ENCODE measurements at regions not wholly inside any gene's neighbourhood (a gene's known extent, or its start where the extent isn't known, plus 50 kb on each side); places are given as distances from the start of the nearest gene placed in this dataset.

DNA sequence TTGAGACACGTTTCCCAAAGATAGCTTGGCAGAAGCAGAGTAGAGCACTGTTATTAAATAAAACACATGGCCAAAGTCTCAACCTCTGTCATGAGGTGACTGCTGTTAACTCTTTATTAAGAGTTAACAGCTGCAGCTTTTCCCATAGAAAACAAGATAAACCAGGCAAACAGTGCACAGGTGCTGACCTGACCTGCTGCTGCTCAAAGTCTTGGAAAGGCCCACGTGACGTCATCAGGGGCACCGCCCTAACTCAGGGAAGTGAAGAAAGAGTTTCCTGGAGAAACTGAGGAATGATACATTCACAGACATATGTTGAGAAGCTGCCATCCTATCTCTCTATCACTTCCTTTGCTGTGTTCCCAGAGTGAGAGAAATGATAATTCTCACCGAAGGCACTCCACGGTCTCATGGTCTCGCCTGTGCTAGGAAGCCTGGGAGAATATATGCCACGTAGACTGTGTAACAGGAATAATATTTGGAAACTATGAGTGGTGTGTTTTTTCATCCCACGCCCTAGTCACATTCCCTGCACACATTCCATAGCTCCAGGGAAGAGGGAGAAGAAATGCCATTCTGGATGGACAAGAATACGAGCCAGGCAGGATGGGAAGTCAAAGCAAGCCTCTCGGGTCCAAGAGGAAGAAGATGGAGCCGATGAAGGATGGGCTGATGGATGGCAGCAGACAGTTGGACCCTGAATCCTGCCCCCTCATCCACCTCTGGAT is 146.2 kb upstream of the NFE2L3 start:
- intact Hi-C loops (cut with micrococcal nuclease), result no loop called here

- intact Hi-C loops (cut with micrococcal nuclease), result no loop called here
These were observed 145.6 kb upstream of the NFE2L3 start for GRCh38 chr7:26006426-26006825.

DNA sequence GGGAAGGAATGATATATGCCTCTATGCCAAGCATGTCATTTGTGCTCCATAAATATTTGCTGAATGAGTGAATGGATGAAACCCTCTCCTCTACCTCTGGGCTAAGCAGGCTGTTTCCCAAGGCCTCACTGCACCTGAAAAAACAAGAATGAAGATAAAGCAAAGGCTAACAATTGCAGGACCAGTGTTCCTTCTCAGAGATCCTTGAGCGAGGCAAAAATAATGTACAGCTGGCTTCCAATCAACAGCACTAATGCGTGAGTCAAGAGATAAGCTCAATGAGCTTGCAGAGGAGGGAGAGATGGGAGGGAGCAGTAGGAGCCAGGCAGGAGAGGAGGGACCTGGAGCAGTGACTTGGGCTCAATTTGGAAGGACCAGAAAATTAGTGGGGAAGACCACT is 144.5 kb upstream of the NFE2L3 start:
- intact Hi-C loops (cut with micrococcal nuclease), result no loop called here

DNA sequence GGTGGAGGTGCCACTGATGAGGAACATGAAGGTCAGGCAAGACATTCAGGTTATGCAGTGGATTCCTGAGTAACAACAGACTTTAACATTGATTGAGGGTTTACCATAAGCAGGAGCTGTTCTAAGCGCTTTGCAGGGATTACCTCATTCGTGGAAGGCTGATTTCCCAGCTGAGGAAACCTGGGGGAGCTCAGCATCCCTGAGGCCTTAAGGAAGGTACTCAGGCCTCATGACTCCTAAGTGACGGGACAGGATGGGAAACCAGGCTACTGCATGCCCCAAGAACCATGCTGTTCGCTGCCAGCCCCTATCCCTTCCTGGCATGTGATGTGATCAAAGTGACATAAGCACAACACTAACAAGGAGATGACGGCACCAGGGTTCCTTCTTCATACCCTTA is 143.6 kb upstream of the NFE2L3 start:
- intact Hi-C loops (cut with micrococcal nuclease), result no loop called here

DNA sequence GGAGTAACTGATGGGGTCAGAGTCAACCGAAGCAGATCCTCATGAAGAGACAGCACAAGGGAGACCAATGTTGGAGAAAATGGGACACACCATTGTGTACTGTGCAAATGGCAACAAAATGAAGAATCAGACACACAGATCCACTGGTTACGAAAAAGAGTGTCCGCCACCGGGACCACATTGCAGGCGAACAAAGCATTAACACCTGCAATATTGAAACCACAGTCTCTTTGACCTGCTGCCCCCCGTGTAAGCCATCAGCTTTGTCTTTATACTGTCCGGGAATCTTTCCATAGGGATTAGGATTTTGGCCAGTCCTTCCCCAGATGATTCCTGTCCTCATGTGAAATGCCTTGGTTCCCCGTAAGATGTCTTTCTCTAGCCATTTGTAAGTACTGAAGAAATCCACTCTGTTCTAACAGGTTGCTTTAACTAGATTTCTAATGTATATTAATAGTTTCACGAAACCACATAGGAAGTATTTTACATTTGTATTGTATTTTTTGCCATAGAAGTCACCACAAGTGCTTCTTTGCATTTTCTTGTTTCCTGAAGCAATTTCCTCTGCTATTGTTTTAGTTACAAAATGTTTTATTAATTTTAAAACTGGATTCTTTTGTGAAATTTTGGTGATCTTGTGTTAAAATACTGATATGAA is 140.8 kb upstream of the NFE2L3 start:
- intact Hi-C loops (cut with micrococcal nuclease), result no loop called here

- intact Hi-C loops (cut with micrococcal nuclease), result no loop called here
These were observed 138.4 kb upstream of the NFE2L3 start for GRCh38 chr7:26013551-26014083.

GRCh38 chr7:26022982-26023381 is 129.0 kb upstream of the NFE2L3 start:
- intact Hi-C loops (cut with micrococcal nuclease), result no loop called here

DNA sequence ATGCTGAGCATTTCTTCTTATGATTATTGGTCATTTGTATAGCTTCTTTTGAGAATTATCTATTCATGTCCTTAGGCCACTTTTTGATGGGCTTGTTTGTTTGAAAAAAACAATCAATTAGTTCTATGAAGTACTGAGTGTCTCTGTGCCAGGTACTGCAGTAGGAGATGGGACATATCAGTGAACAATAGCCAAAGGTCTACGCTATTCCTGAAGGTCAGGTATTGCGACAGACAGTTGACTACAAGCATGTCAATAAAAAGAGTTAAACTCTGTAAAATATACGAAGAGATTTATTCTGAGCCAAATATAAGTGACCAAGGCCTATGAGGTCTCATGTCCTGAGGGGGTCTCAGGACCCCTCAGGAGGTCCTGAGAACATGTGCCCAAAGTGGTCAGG is 122.1 kb upstream of the NFE2L3 start:
- intact Hi-C loops (cut with micrococcal nuclease), result no loop called here

DNA sequence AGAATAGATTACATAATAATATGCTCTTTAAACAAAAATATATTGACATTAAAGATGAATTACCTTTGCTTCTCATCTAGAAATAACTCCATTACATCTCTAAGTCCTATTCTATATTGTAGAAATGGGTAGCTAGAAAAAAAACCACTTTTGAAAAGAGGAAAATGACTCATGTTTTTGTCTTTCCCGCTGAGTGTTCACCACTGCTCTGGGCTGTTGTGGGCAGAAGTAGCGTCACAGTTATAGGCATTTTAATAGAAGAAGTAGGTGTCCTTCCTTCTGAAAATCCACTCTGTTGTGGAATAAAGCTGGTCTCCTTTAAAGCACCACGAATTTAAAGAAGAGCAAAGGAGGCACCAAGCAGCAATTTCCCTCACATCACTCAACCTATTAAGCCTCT is 117.6 kb upstream of the NFE2L3 start:
- intact Hi-C loops (cut with micrococcal nuclease), result no loop called here

DNA sequence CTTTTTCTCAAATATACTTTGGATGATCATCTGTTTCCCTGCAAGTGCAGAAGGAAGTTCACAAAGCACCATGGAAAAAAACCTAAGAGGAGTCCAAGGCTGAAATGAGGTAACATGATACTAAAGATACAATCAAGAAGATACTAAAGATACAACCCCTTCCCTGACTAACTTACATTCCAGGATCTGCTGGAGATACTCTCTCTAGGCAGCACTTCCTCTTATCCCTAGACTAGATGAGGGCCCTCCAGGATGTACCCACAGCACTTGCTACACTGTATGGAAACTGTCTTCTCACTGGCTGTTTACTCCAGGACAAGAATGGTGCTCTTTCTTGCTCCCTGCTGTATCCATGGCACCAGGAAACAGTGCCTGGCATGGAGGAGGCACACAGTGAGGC is 116.4 kb upstream of the NFE2L3 start:
- intact Hi-C loops (cut with micrococcal nuclease), result no loop called here

DNA sequence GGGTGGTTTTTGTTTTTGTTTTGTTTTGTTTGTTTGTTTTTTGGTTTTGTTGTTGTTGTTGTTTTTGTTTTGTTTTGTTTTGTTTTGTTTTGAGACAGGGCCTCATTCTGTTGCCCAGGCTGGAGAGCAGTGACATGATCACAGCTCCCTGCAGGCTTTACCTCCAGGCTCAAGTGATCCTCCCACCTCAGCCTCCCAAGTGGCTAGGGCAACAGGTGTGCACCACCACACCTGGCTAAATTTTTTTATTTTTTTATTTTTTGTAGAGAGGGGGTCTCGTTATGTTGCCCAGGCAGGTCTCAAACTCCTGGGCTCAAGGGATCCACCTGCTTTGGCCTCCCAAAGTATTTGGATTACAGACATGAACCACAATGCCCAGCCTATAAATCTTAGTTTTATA is 115.9 kb upstream of the NFE2L3 start:
- intact Hi-C loops (cut with micrococcal nuclease), result no loop called here

DNA sequence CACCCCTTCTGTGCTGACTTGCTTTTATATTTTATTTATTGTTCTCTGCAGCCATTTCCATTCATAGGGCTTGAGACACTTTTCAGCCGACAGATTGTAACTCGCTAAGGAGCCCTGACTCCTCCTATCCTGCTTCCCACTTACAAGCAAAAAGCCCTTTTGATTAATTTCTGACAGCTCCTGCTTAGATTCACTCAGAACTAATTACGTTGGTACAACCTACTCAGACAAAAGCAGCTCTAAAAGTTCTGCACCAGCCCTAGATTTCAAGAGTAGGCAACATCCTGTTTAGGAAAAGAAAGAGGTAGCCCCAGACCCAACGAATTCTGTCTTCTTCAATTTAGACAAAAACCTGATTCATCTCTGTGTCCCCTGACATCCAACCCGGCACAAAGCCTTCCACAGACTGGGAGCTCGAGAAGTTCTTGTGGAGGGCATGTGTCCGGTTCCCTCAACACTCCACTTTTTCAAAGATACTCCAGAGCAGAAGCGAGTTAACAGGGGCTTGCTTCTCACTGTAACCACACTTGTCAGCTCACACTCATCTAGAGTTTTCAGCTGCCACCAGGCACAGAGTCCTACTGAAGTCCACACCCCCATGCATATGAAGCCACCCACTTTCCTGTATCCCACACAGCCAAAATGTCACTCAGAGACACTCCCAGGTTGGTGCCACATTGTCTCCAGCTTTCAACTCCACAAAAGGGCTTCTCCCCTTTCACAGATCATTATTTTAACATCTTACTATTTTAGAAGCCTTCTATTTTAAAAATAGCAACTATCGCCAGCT is 113.6 kb upstream of the NFE2L3 start:
- intact Hi-C loops (cut with micrococcal nuclease), result no loop called here

DNA sequence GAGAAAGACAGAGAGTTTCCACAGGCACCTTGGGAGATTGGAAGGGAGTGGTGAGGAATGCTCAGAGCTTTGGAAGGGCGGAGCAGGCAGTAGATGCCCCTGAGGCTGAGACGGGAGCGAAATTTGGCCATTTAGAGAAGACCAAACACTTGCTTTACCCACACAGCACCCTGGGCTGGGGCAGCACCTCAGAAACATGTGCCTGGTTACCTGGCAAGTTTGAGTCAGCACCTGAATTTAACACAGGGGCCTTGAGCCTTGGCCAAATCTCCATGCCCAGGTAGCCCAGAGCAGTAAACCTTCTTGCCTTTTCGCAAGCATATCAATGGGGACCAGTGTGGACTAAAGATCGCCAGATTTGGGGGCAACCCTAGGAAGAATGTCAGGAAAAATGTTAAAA is 111.9 kb upstream of the NFE2L3 start:
- intact Hi-C loops (cut with micrococcal nuclease), result no loop called here

GRCh38 chr7:26042237-26042636 is 109.8 kb upstream of the NFE2L3 start:
- intact Hi-C loops (cut with micrococcal nuclease), result no loop called here

GRCh38 chr7:26043801-26044200 is 108.2 kb upstream of the NFE2L3 start:
- intact Hi-C loops (cut with micrococcal nuclease), result no loop called here

GRCh38 chr7:26044320-26044719 is 107.7 kb upstream of the NFE2L3 start:
- intact Hi-C loops (cut with micrococcal nuclease), result no loop called here

DNA sequence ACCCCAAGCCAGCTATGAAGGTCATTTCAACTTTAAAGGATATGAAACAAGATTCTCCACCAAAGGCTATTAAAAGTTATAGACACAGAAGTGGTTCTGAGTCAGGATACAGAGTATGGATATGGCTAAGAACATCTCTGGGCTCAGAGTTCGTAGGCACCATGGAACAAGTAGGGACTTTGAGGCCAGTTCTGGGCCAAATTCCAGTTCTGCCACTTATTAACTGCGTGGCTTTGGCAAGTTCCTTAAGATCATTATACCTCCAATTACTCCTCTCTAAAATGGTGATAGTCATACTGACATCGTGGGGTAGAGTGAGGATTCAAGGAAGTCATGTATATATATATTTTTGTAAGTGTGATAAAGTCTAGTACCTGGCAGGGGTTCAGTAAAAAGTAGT is 105.8 kb upstream of the NFE2L3 start:
- intact Hi-C loops (cut with micrococcal nuclease), result no loop called here

GRCh38 chr7:26046878-26047277 is 105.1 kb upstream of the NFE2L3 start:
- intact Hi-C loops (cut with micrococcal nuclease), result no loop called here

- intact Hi-C loops (cut with micrococcal nuclease), result no loop called here
These were observed 103.3 kb upstream of the NFE2L3 start for GRCh38 chr7:26048663-26049062.

GRCh38 chr7:26049081-26049480 is 102.9 kb upstream of the NFE2L3 start:
- intact Hi-C loops (cut with micrococcal nuclease), result no loop called here

- intact Hi-C loops (cut with micrococcal nuclease), result no loop called here
These were observed 101.0 kb upstream of the NFE2L3 start for GRCh38 chr7:26051021-26051420.

GRCh38 chr7:26052706-26053105 is 99.3 kb upstream of the NFE2L3 start:
- intact Hi-C loops (cut with micrococcal nuclease), result no loop called here

Data from T-helper 1 cell treated with Interleukin-12 subunit alpha and Interleukin-12 subunit beta and Interleukin-4 antibody, amounts not matched to agents 30 ng/mL and 1 ng/mL, for 36 hours (primary cell).